Glutamatergic neuron (in vitro differentiated cells): ENCODE measurements at regions not wholly inside any gene's neighbourhood (a gene's known extent, or its start where the extent isn't known, plus 50 kb on each side); places are given as distances from the start of the nearest gene placed in this dataset.

Experiments
- DNase-seq: peaks from one replicate; pipeline ENCODE4 v3.0.0; 2022
- H3K27ac Mint-ChIP-seq: one replicate; pipeline ENCODE4 v1.8.0; 2020; ENCODE audit warnings: mild to moderate bottlenecking, mixed read lengths, inconsistent platforms; ENCODE audit not compliant: unreplicated experiment
- H3K27me3 Mint-ChIP-seq: one replicate; pipeline ENCODE4 v1.8.0; 2020; ENCODE audit warnings: mild to moderate bottlenecking, moderate library complexity, mixed read lengths, inconsistent platforms; ENCODE audit not compliant: unreplicated experiment
- H3K36me3 Mint-ChIP-seq: one replicate; pipeline ENCODE4 v1.8.0; 2020; ENCODE audit warnings: mild to moderate bottlenecking, mixed read lengths, inconsistent platforms; ENCODE audit not compliant: unreplicated experiment
- H3K4me1 Mint-ChIP-seq: one replicate; pipeline ENCODE4 v1.8.0; 2020; ENCODE audit warnings: mild to moderate bottlenecking, low read depth, mixed read lengths, inconsistent platforms; ENCODE audit not compliant: unreplicated experiment
- H3K4me3 Mint-ChIP-seq: one replicate; pipeline ENCODE4 v1.8.0; 2020; ENCODE audit warnings: mild to moderate bottlenecking, mixed read lengths, inconsistent platforms; ENCODE audit not compliant: unreplicated experiment
- H3K9me3 Mint-ChIP-seq: one replicate; pipeline ENCODE4 v1.8.0; 2020; ENCODE audit warnings: mild to moderate bottlenecking, moderate library complexity, mixed read lengths, inconsistent platforms; ENCODE audit not compliant: unreplicated experiment
- CTCF ChIP-seq: fragments of 200-600 bp; sonication (generic); IDR thresholded peaks from one replicate; pipeline ENCODE4 v1.5.0; 2021; ENCODE audit not compliant: partially characterized antibody, unreplicated experiment

- no peak for DNase-seq
- Mint-ChIP-seq H3K27me3 (peaks cover 4% of the 10 kb centered on the region), H3K36me3 (no peaks in the 10 kb centered on the region), H3K4me3 (no peak overlapping the region), H3K4me1 (no peaks in the 10 kb centered on the region), H3K27ac (no peak overlapping the region), H3K9me3 (no peaks in the 10 kb centered on the region)
- TF ChIP-seq CTCF, result no peak
Observed at GRCh38 chr18:7170292-7170691, 52.7 kb upstream of the LAMA1 start.

- peaks cover 3% of the 10 kb centered on the region for H3K27me3 Mint-ChIP-seq
- TF ChIP-seq CTCF, result no peak
- no peaks in the 10 kb centered on the region for H3K9me3 Mint-ChIP-seq
- no peak overlapping the region for H3K27ac Mint-ChIP-seq
- no peaks in the 10 kb centered on the region for H3K4me1 Mint-ChIP-seq
- no peak overlapping the region for H3K4me3 Mint-ChIP-seq
- H3K36me3 Mint-ChIP-seq, result no peaks in the 10 kb centered on the region
- no peak for DNase-seq
Observed at GRCh38 chr18:7169601-7170000, 52.0 kb upstream of the LAMA1 start.

DNA sequence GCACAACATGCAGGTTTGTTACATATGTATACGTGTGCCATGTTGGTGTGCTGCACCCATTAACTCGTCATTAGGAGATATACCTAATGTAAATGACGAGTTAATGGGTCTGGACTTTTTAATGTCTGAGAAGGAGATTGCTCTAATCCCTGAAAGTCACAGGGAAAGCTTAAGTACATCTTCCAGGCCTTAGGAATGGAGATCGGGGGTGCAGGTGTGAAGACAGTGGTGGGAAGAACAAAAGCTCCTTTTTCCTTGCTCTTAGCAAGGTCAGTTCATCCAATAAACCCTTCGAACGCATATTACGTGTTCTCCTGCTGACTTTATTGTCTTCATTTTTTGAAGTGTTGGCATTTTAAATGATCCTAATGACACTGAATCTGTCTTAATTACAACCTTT is 50.8 kb upstream of the LAMA1 start:
- no peak overlapping the region for H3K4me3 Mint-ChIP-seq
- no peaks in the 10 kb centered on the region for H3K9me3 Mint-ChIP-seq
- H3K27ac Mint-ChIP-seq, result no peak overlapping the region
- H3K4me1 Mint-ChIP-seq, result no peaks in the 10 kb centered on the region
- TF ChIP-seq CTCF, result no peak
- DNase-seq, result no peak
- H3K36me3 Mint-ChIP-seq, result no peaks in the 10 kb centered on the region
- peaks cover 3% of the 10 kb centered on the region for H3K27me3 Mint-ChIP-seq
